ENCODE measurements at regions not wholly inside any gene's neighbourhood (a gene's known extent, or its start where the extent isn't known, plus 50 kb on each side); places are given as distances from the start of the nearest gene placed in this dataset.

- DNase-seq (ENCODE audit: insufficient read length, low spot score) (no peak), FAIRE-seq (no peak)
- no peak for TF ChIP-seq CTCF (IDR thresholded peaks at IDR 0.05; ENCODE audit: insufficient read depth, missing control alignments)
Observed at GRCh38 chr7:24411226-24411625, 127.2 kb downstream of the NPY start.

GRCh38 chr7:24417526-24418120 is 133.6 kb downstream of the NPY start:
- no peak for FAIRE-seq
- TF ChIP-seq CTCF (IDR thresholded peaks at IDR 0.05; ENCODE audit: insufficient read depth, missing control alignments) = no peak
- DNase-seq (ENCODE audit: insufficient read length, low spot score) = no peak

- no peak for FAIRE-seq
Observed at GRCh38 chr7:24419077-24419476, 135.1 kb downstream of the NPY start.

GRCh38 chr7:24419511-24419910 is 135.5 kb downstream of the NPY start:
- no peak for TF ChIP-seq CTCF (IDR thresholded peaks at IDR 0.05; ENCODE audit: insufficient read depth, missing control alignments)
- no peak for FAIRE-seq

More at GRCh38 chr7:24419077-24419476, 135.1 kb downstream of the NPY start:
- no peak for TF ChIP-seq CTCF (IDR thresholded peaks at IDR 0.05; ENCODE audit: insufficient read depth, missing control alignments)
- no peak for DNase-seq (ENCODE audit: insufficient read length, low spot score)

GRCh38 chr7:24422441-24423010 is 138.5 kb downstream of the NPY start:
- FAIRE-seq (no peak), DNase-seq (ENCODE audit: insufficient read length, low spot score) (no peak)
- TF ChIP-seq CTCF (IDR thresholded peaks at IDR 0.05; ENCODE audit: insufficient read depth, missing control alignments) = no peak

More at GRCh38 chr7:24419511-24419910, 135.5 kb downstream of the NPY start:
- DNase-seq (ENCODE audit: insufficient read length, low spot score) = no peak

- FAIRE-seq (no peak), DNase-seq (ENCODE audit: insufficient read length, low spot score) (no peak)
- no peak for TF ChIP-seq CTCF (IDR thresholded peaks at IDR 0.05; ENCODE audit: insufficient read depth, missing control alignments)
Observed at GRCh38 chr7:24425664-24426063, 141.7 kb downstream of the NPY start.

- DNase-seq (ENCODE audit: insufficient read length, low spot score) (no peak), FAIRE-seq (no peak)
- no peak for TF ChIP-seq CTCF (IDR thresholded peaks at IDR 0.05; ENCODE audit: insufficient read depth, missing control alignments)
Observed at GRCh38 chr7:24427048-24427447, 143.1 kb downstream of the NPY start.
